MV-4-11 (cell line): ENCODE measurements at regions not wholly inside any gene's neighbourhood (a gene's known extent, or its start where the extent isn't known, plus 50 kb on each side); places are given as distances from the start of the nearest gene placed in this dataset.

Experiments used
- DNase-seq: peaks from one replicate; lab custom pipeline; 2025; lab: John Stamatoyannopoulos, UW

GRCh38 chr10:3516234-3516922 lies 268.6 kb downstream of the KLF6 start:
- DNase-seq: no peak

GRCh38 chr10:3514691-3515090 lies 270.3 kb downstream of the KLF6 start:
- no peak for DNase-seq

- no peak for DNase-seq
Measured at GRCh38 chr10:3512263-3512662, 272.7 kb downstream of the KLF6 start.

GRCh38 chr10:3511483-3511882 lies 273.5 kb downstream of the KLF6 start:
- no peak for DNase-seq

- DNase-seq: no peak
Measured at GRCh38 chr10:3510741-3511140, 274.3 kb downstream of the KLF6 start.

- no peak for DNase-seq
Measured at GRCh38 chr10:3509355-3509754, 275.7 kb downstream of the KLF6 start.

- DNase-seq: no peak
Measured at GRCh38 chr10:3503299-3503698, 281.7 kb downstream of the KLF6 start.

- DNase-seq: no peak
Measured at GRCh38 chr10:3502673-3503072, 282.3 kb downstream of the KLF6 start.

GRCh38 chr10:3500408-3500856 lies 284.6 kb downstream of the KLF6 start:
- DNase-seq: no peak

GRCh38 chr10:3499120-3499519 lies 285.9 kb downstream of the KLF6 start:
- DNase-seq: no peak

- no peak for DNase-seq
Measured at GRCh38 chr10:3497581-3497980, 287.4 kb downstream of the KLF6 start.

- no peak for DNase-seq
Measured at GRCh38 chr10:3496138-3496537, 288.9 kb downstream of the KLF6 start.

- DNase-seq: no peak
Measured at GRCh38 chr10:3495281-3495680, 289.7 kb downstream of the KLF6 start.

- DNase-seq: no peak
Measured at GRCh38 chr10:3494838-3495230, 290.2 kb downstream of the KLF6 start.

GRCh38 chr10:3494131-3494837 lies 290.7 kb downstream of the KLF6 start:
- no peak for DNase-seq

- DNase-seq: no peak
Measured at GRCh38 chr10:3493621-3494020, 291.4 kb downstream of the KLF6 start.

GRCh38 chr10:3491571-3491970 lies 293.4 kb downstream of the KLF6 start:
- DNase-seq: no peak

- DNase-seq: no peak
Measured at GRCh38 chr10:3487228-3487627, 297.8 kb downstream of the KLF6 start.

GRCh38 chr10:3486346-3487065 lies 298.5 kb downstream of the KLF6 start:
- no peak for DNase-seq

GRCh38 chr10:3485057-3485686 lies 299.8 kb downstream of the KLF6 start:
- DNase-seq: peak; percentile 91

- DNase-seq: no peak
Measured at GRCh38 chr10:3484306-3485056, 300.5 kb downstream of the KLF6 start.
